ENCODE measurements at regions not wholly inside any gene's neighbourhood (a gene's known extent, or its start where the extent isn't known, plus 50 kb on each side); places are given as distances from the start of the nearest gene placed in this dataset.

- Histone ChIP-seq H2AK9ac (replicated peaks; ENCODE audit: low read depth, low read length, poor library complexity) (no peak overlapping the region), H3K9me1 (ENCODE audit: insufficient read depth, low read length) (no peaks in the 10 kb centered on the region), H3K23ac (ENCODE audit: low read depth, low read length) (no peak overlapping the region), H3K4me1 (ENCODE audit: control insufficient read depth, insufficient read depth, low read length) (no peaks in the 10 kb centered on the region), H2BK15ac (ENCODE audit: low read depth, low read length) (no peak overlapping the region), H4K20me1 (ENCODE audit: insufficient read depth, low read length) (no peaks in the 10 kb centered on the region), H3K18ac (ENCODE audit: low read depth, low read length) (no peak overlapping the region), H3K14ac (replicated peaks; ENCODE audit: low read depth, low read length) (no peak overlapping the region), H3K79me1 (ENCODE audit: low read depth in 1 of 2, low read length in 2 of 2) (no peaks in the 10 kb centered on the region), H4K8ac (ENCODE audit: low read depth in 2 of 2, low read length in 2 of 2) (no peak overlapping the region), H2AFZ (replicated peaks; ENCODE audit: low read length, poor library complexity) (no peak overlapping the region), H2BK5ac (ENCODE audit: low read depth, low read length, poor library complexity, severe bottlenecking) (no peak overlapping the region), H3K9ac (ENCODE audit: low read depth, low read length) (no peak overlapping the region), H3K36me3 (ENCODE audit: control insufficient read depth, insufficient read depth, low read length) (no peaks in the 10 kb centered on the region), H3K4me2 (ENCODE audit: low read depth, low read length) (no peak overlapping the region), H4K5ac (ENCODE audit: low read depth, low read length) (no peak overlapping the region), H4K91ac (ENCODE audit: insufficient read depth, low read depth, low read length) (no peak overlapping the region), H2AK5ac (ENCODE audit: low read depth, low read length) (no peak overlapping the region), H3K4me3 (ENCODE audit: insufficient read depth, low read depth, low read length) (no peak overlapping the region), H2BK20ac (ENCODE audit: low read depth, low read length) (no peak overlapping the region), H2BK120ac (ENCODE audit: low read depth, low read length) (no peak overlapping the region), H3K27ac (ENCODE audit: insufficient read depth, low read length) (no peak overlapping the region), H3K56ac (ENCODE audit: extremely low read depth, insufficient read depth, low read length) (no peak overlapping the region), H3K27me3 (ENCODE audit: control insufficient read depth, insufficient read depth, low read length) (peaks cover 33% of the 10 kb centered on the region), H3K4ac (ENCODE audit: low read depth, low read length) (no peak overlapping the region), H3K9me3 (ENCODE audit: control insufficient read depth, insufficient read depth, low read length) (no peaks in the 10 kb centered on the region)
- BruUV-seq (replicated peaks), result no TSS peak
- dilution Hi-C loops (cut with HindIII; ENCODE audit: low sequenced_read_pairs, unreplicated experiment) (no loop called here), intact Hi-C loops (cut with micrococcal nuclease) (no loop called here), in situ Hi-C loops (cut with MboI; ENCODE audit: low sequenced_read_pairs) (no loop called here)
- ChIA-PET POLR2A (ENCODE audit: unreplicated experiment) (no interaction called here), CTCF (no interaction called here)
- no peak for DNase-seq
- ATAC-seq (ENCODE audit: low read depth), result no peak
- TF ChIP-seq MAFK (IDR thresholded peaks at IDR 0.05; ENCODE audit: low read depth, low read length), result no peak
- TF ChIP-seq ELK1 (IDR thresholded peaks at IDR 0.05; ENCODE audit: borderline replicate concordance, low read depth, low read length), result no peak
- no peak for TF ChIP-seq RFX5 (IDR thresholded peaks at IDR 0.05; ENCODE audit: low read depth, low read length)
- TF ChIP-seq CEBPB (IDR thresholded peaks at IDR 0.05; ENCODE audit: low read depth, low read length), result no peak
- TF ChIP-seq POLR2A (IDR thresholded peaks at IDR 0.05; ENCODE audit: low read depth, low read length), result no peak
- no peak for TF ChIP-seq FOS (IDR thresholded peaks at IDR 0.05; ENCODE audit: low read depth, low read length)
- TF ChIP-seq CTCF (conservative IDR thresholded peaks at IDR 0.05; ENCODE audit: low read depth, low read length), result no peak
- TF ChIP-seq RAD21 (IDR thresholded peaks at IDR 0.05; ENCODE audit: low read length), result no peak
- TF ChIP-seq BHLHE40 (IDR thresholded peaks at IDR 0.05; ENCODE audit: low read depth, low read length), result no peak
- no peak for TF ChIP-seq MAZ (IDR thresholded peaks at IDR 0.05; ENCODE audit: borderline replicate concordance, low read depth, low read length)
- TF ChIP-seq RCOR1 (IDR thresholded peaks at IDR 0.05; ENCODE audit: insufficient replicate concordance, low read length), result no peak
- TF ChIP-seq NFE2L2 (IDR thresholded peaks at IDR 0.05; ENCODE audit: low read depth, low read length), result no peak
- WGBS, 2 experiments (ENCODE audit: extremely low coverage in 2 of 2, insufficient read length in 1 of 2), result no CpG with 5 or more reads among the region's 4 CpGs
Observed at GRCh38 chr2:105953942-105954341, 209.2 kb downstream of the NCK2 start.
